SK-N-SH (cell line): ENCODE measurements at regions not wholly inside any gene's neighbourhood (a gene's known extent, or its start where the extent isn't known, plus 50 kb on each side); places are given as distances from the start of the nearest gene placed in this dataset.

Experiments
- CTCF ChIA-PET: fragments of 300-600, 350-600 bp; formaldehyde crosslinking; extraction: SDS; loops from one replicate; lab custom pipeline; 2021; lab: Yijun Ruan, JAX
- POLR2A ChIA-PET: fragments of 350-600 bp; sonication (Branson Sonifier 250); formaldehyde crosslinking; extraction: SDS; loops from one replicate; lab custom pipeline; 2020; ENCODE audit warnings: antibody characterized with exemption, inconsistent platforms; lab: Yijun Ruan, JAX
- DNase-seq: peaks from one replicate; pipeline ENCODE4 v3.0.0; 2012
- H2AFZ ChIP-seq: fragments of 200-600 bp; sonication (generic); 2 replicates; pipeline ENCODE4 v1.8.1; 2016; ENCODE audit warnings: antibody characterized with exemption, mild to moderate bottlenecking, low read depth
- H3F3A ChIP-seq: fragments of 200-600 bp; sonication (generic); replicated peaks from 2 replicates; pipeline ENCODE3; 2016; ENCODE audit warnings: antibody characterized with exemption, mild to moderate bottlenecking; ENCODE audit not compliant: insufficient read depth
- H3K27ac ChIP-seq, 2 experiments: fragments of 200-500 bp in 1 of 2; fragments of 200-600 bp in 1 of 2; sonication (Bioruptor generic) in 1 of 2; sonication (generic), shearing (Covaris generic) in 1 of 2; 2 replicates each; pipeline versions ENCODE4 v1.5.1 to v1.6.1; 2014 to 2016; ENCODE audit warnings: low read depth in 2 of 2, inconsistent platforms in 1 of 2, low read length in 1 of 2, mild to moderate bottlenecking in 1 of 2, mixed read lengths in 1 of 2
- H3K27me3 ChIP-seq: fragments of 200-600 bp; sonication (generic), shearing (Covaris generic); 2 replicates; pipeline ENCODE4 v1.6.1; 2016; ENCODE audit warnings: mixed run types; ENCODE audit not compliant: insufficient read depth
- H3K36me3 ChIP-seq, 2 experiments: fragments of 200-500 bp in 1 of 2; fragments of 200-600 bp in 1 of 2; sonication (Bioruptor generic) in 1 of 2; sonication (generic) in 1 of 2; replicated peaks in 1 of 2; 2 replicates each; pipeline versions ENCODE3 to v1.5.1; 2014 to 2016; ENCODE audit warnings: low read length in 1 of 2, mild to moderate bottlenecking in 1 of 2; ENCODE audit not compliant: insufficient read depth in 2 of 2, control insufficient read depth in 1 of 2
- H3K4me1 ChIP-seq, 2 experiments: fragments of 200-500 bp in 1 of 2; fragments of 200-600 bp in 1 of 2; sonication (Bioruptor generic) in 1 of 2; sonication (generic), shearing (Covaris generic) in 1 of 2; 2 replicates each; pipeline versions ENCODE4 v1.5.1 to v1.6.1; 2014 to 2016; ENCODE audit warnings: low read depth in 1 of 2, low read length in 1 of 2, mixed run types in 1 of 2; ENCODE audit not compliant: insufficient read depth in 2 of 2, control insufficient read depth in 1 of 2
- H3K4me2 ChIP-seq: fragments of 200-600 bp; sonication (generic), shearing (Covaris generic); 2 replicates; pipeline ENCODE4 v1.6.1; 2017; ENCODE audit warnings: mixed run types
- H3K4me3 ChIP-seq, 2 experiments: fragments of 200-500 bp in 1 of 2; fragments of 200-600 bp in 1 of 2; sonication (Bioruptor generic) in 1 of 2; sonication (generic), shearing (Covaris generic) in 1 of 2; 2 replicates each; pipeline versions ENCODE4 v1.5.1 to v1.8.1; 2014 to 2016; ENCODE audit warnings: low read depth in 2 of 2, inconsistent platforms in 1 of 2, low read length in 1 of 2, mild to moderate bottlenecking in 1 of 2, mixed read lengths in 1 of 2, moderate library complexity in 1 of 2
- H3K79me2 ChIP-seq: fragments of 200-600 bp; sonication (generic); 2 replicates; pipeline ENCODE4 v1.8.1; 2017; ENCODE audit warnings: mild to moderate bottlenecking; ENCODE audit not compliant: insufficient read depth
- H3K9ac ChIP-seq: fragments of 200-600 bp; sonication (generic); 2 replicates; pipeline ENCODE4 v1.6.1; 2017; ENCODE audit warnings: mixed run types
- H3K9me2 ChIP-seq: fragments of 200-600 bp; sonication (generic); 2 replicates; pipeline ENCODE4 v1.6.1; 2017; ENCODE audit warnings: mixed run types
- H3K9me3 ChIP-seq: fragments of 200-600 bp; sonication (generic); 2 replicates; pipeline ENCODE4 v1.6.1; 2017; ENCODE audit warnings: mixed run types, mild to moderate bottlenecking, moderate library complexity
- H4K20me1 ChIP-seq: fragments of 200-600 bp; sonication (generic); 2 replicates; pipeline ENCODE4 v1.6.1; 2017; ENCODE audit warnings: mild to moderate bottlenecking, mixed run types; ENCODE audit not compliant: insufficient read depth
- CHD2 ChIP-seq: fragments of 150-350 bp; IDR thresholded peaks from 2 replicates; pipeline ENCODE4 v1.6.1; 2018; ENCODE audit warnings: low read length; ENCODE audit not compliant: partially characterized antibody
- ELF1 ChIP-seq: IDR thresholded peaks from 2 replicates; pipeline ENCODE4 v1.4.0; 2012
- EP300 ChIP-seq, 2 experiments: IDR thresholded peaks; 2 replicates each; pipeline versions ENCODE4 v1.4.0 to v1.6.1; 2012; ENCODE audit warnings: borderline replicate concordance in 1 of 2, low read depth in 1 of 2, low read length in 1 of 2
- FOSL2 ChIP-seq: IDR thresholded peaks from 2 replicates; pipeline ENCODE4 v1.4.0; 2012; ENCODE audit warnings: low read depth, mild to moderate bottlenecking, moderate library complexity, borderline replicate concordance
- FOXJ3 ChIP-seq: sonication (generic); formaldehyde crosslinking; IDR thresholded peaks from 2 replicates; pipeline ENCODE4 v1.5.1; 2020; ENCODE audit warnings: mild to moderate bottlenecking, missing genetic modification reagents
- FOXM1 ChIP-seq: IDR thresholded peaks from 2 replicates; pipeline ENCODE4 v1.4.0; 2012; ENCODE audit warnings: low read depth, mild to moderate bottlenecking
- GABPA ChIP-seq: IDR thresholded peaks from 2 replicates; pipeline ENCODE4 v1.4.0; 2012; ENCODE audit warnings: low read depth, mild to moderate bottlenecking
- GATA2 ChIP-seq: sonication (generic); formaldehyde crosslinking; IDR thresholded peaks from 2 replicates; pipeline ENCODE4 v1.5.0; 2020; ENCODE audit warnings: mild to moderate bottlenecking, missing genetic modification reagents
- JUND ChIP-seq: IDR thresholded peaks from 2 replicates; pipeline ENCODE4 v1.4.0; 2012
- MXI1 ChIP-seq: IDR thresholded peaks from 2 replicates; pipeline ENCODE4 v1.6.1; 2012; ENCODE audit warnings: mild to moderate bottlenecking, low read depth, low read length, improper control_type of control experiment
- NFIC ChIP-seq: IDR thresholded peaks from 2 replicates; pipeline ENCODE4 v1.4.0; 2012; ENCODE audit warnings: borderline replicate concordance
- NRF1 ChIP-seq: IDR thresholded peaks from 2 replicates; pipeline ENCODE4 v1.6.1; 2012; ENCODE audit warnings: low read depth, mild to moderate bottlenecking, low read length
- POLR2AphosphoS5 ChIP-seq: IDR thresholded peaks from 2 replicates; pipeline ENCODE4 v1.6.1; 2012; ENCODE audit warnings: low read depth, low read length
- RAD21 ChIP-seq: IDR thresholded peaks from 2 replicates; pipeline ENCODE4 v1.6.1; 2012; ENCODE audit warnings: mild to moderate bottlenecking, low read length
- RFX5 ChIP-seq: IDR thresholded peaks from 2 replicates; pipeline ENCODE4 v1.6.1; 2012; ENCODE audit warnings: mild to moderate bottlenecking, improper control_type of control experiment, low read length
- SIN3A ChIP-seq: IDR thresholded peaks from 2 replicates; pipeline ENCODE4 v1.6.1; 2012; ENCODE audit warnings: low read depth, mild to moderate bottlenecking, low read length, moderate library complexity, borderline replicate concordance
- SMC3 ChIP-seq: IDR thresholded peaks from 2 replicates; pipeline ENCODE4 v1.6.1; 2012; ENCODE audit warnings: low read depth, low read length, improper control_type of control experiment
- TAF1 ChIP-seq: IDR thresholded peaks from 2 replicates; pipeline ENCODE4 v1.6.1; 2012; ENCODE audit warnings: low read depth, mild to moderate bottlenecking, low read length, moderate library complexity, borderline replicate concordance
- TEAD4 ChIP-seq: IDR thresholded peaks from 2 replicates; pipeline ENCODE4 v1.4.0; 2012; ENCODE audit warnings: mild to moderate bottlenecking, borderline replicate concordance; ENCODE audit not compliant: insufficient read depth
- WGBS: methylation state at CpG from one replicate; pipeline ENCODE4 v1.1.6; 2017; ENCODE audit warnings: low lambda C conversion rate; 5-methylcytosine and 5-hydroxymethylcytosine counted together
- TF ChIP-seq, protein P1 (sequence below): IDR thresholded peaks from 2 replicates; pipeline ENCODE4 v1.4.0; 2012; ENCODE audit warnings: low read depth
- TF ChIP-seq, protein P2 (sequence below): IDR thresholded peaks from 2 replicates; pipeline ENCODE4; 2012
- TF ChIP-seq, protein P3 (sequence below): IDR thresholded peaks from 2 replicates; pipeline ENCODE4 v1.4.0; 2012; ENCODE audit warnings: low read depth, borderline replicate concordance
- TF ChIP-seq, protein P4 (sequence below): fragments of 150-350 bp; IDR thresholded peaks from 2 replicates; pipeline ENCODE4 v1.6.1; 2016; ENCODE audit warnings: mild to moderate bottlenecking, low read depth, low read length
- TF ChIP-seq, protein P5 (sequence below): fragments of 150-350 bp; IDR thresholded peaks from 2 replicates; pipeline ENCODE4 v1.6.1; 2017; ENCODE audit warnings: antibody characterized with exemption, low read length, low read depth, borderline replicate concordance
- TF ChIP-seq, protein P6 (sequence below): IDR thresholded peaks from 2 replicates; pipeline ENCODE4 v1.4.0; 2012; ENCODE audit warnings: low read depth, borderline replicate concordance

DNA sequence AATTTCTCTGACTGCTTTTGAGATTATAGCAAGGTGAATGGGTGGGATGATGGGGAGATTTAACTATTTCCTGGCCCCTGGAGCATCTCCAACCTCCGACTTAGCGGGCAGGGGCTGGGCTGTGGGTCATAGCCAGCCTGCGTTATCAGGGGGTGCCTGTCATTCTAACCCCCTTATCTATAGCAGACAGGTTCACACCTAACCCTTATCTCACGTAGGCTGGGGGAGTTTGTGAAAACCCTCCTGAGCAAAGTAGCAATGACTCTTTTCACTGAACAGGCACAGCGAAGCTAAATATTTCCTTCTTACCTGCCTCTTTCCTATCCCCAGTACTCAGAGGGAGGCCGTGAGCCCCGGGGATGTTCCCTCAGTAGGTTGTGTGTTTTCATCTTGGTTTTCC lies 511.4 kb upstream of the B3GAT1 start (continued):
- TF ChIP-seq NRF1 = no peak
- TF ChIP-seq, protein P1, sequence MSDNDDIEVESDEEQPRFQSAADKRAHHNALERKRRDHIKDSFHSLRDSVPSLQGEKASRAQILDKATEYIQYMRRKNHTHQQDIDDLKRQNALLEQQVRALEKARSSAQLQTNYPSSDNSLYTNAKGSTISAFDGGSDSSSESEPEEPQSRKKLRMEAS = no peak
- TF ChIP-seq FOXM1 = no peak
- no peak for TF ChIP-seq GATA2
- TF ChIP-seq, protein P2, sequence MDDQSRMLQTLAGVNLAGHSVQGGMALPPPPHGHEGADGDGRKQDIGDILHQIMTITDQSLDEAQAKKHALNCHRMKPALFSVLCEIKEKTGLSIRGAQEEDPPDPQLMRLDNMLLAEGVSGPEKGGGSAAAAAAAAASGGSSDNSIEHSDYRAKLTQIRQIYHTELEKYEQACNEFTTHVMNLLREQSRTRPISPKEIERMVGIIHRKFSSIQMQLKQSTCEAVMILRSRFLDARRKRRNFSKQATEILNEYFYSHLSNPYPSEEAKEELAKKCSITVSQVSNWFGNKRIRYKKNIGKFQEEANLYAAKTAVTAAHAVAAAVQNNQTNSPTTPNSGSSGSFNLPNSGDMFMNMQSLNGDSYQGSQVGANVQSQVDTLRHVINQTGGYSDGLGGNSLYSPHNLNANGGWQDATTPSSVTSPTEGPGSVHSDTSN = no peak
- no peak for TF ChIP-seq TAF1
- TF ChIP-seq GABPA = no peak
- no peak for TF ChIP-seq JUND
- no peak for TF ChIP-seq RAD21
- no peak for TF ChIP-seq CHD2
- TF ChIP-seq, protein P3, sequence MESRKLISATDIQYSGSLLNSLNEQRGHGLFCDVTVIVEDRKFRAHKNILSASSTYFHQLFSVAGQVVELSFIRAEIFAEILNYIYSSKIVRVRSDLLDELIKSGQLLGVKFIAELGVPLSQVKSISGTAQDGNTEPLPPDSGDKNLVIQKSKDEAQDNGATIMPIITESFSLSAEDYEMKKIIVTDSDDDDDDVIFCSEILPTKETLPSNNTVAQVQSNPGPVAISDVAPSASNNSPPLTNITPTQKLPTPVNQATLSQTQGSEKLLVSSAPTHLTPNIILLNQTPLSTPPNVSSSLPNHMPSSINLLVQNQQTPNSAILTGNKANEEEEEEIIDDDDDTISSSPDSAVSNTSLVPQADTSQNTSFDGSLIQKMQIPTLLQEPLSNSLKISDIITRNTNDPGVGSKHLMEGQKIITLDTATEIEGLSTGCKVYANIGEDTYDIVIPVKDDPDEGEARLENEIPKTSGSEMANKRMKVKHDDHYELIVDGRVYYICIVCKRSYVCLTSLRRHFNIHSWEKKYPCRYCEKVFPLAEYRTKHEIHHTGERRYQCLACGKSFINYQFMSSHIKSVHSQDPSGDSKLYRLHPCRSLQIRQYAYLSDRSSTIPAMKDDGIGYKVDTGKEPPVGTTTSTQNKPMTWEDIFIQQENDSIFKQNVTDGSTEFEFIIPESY = no peak

DNA sequence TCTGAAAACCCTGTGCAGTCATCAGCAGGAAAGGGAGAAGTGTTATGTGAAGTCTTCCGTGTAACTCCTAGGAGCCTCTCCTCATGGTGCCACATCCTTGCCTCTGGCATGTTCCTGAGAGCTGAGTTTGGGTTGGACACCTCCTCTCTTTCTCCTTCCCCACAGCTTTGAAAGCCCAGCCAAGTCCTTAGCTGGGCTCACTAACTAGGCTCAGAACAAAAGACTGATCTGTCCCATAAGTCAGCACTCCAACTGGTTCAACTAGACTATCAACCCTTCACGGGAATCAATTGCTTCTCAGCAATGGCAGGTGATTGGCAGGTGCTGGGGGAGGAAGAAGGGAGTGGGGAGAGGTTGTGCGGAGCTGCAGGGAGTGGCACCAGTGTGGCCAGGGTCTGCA lies 509.9 kb upstream of the B3GAT1 start:
- Histone ChIP-seq H4K20me1 (no peaks in the 10 kb centered on the region), H3F3A (no peaks in the 10 kb centered on the region), H2AFZ (no peak overlapping the region), H3K27ac (no peak overlapping the region), H3K9me2 (no peaks in the 10 kb centered on the region), H3K79me2 (no peaks in the 10 kb centered on the region), H3K4me2 (no peak overlapping the region), H3K4me3 (no peak overlapping the region), H3K4me1 (no peaks in the 10 kb centered on the region), H3K9ac (no peak overlapping the region), H3K9me3 (no peaks in the 10 kb centered on the region), H3K36me3 (no peaks in the 10 kb centered on the region), H3K27me3 (no peaks in the 10 kb centered on the region)
- no peak for TF ChIP-seq TEAD4
- TF ChIP-seq, protein P4, sequence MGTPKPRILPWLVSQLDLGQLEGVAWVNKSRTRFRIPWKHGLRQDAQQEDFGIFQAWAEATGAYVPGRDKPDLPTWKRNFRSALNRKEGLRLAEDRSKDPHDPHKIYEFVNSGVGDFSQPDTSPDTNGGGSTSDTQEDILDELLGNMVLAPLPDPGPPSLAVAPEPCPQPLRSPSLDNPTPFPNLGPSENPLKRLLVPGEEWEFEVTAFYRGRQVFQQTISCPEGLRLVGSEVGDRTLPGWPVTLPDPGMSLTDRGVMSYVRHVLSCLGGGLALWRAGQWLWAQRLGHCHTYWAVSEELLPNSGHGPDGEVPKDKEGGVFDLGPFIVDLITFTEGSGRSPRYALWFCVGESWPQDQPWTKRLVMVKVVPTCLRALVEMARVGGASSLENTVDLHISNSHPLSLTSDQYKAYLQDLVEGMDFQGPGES = no peak
- TF ChIP-seq FOSL2 = no peak
- TF ChIP-seq RFX5 = no peak
- TF ChIP-seq, protein P5, sequence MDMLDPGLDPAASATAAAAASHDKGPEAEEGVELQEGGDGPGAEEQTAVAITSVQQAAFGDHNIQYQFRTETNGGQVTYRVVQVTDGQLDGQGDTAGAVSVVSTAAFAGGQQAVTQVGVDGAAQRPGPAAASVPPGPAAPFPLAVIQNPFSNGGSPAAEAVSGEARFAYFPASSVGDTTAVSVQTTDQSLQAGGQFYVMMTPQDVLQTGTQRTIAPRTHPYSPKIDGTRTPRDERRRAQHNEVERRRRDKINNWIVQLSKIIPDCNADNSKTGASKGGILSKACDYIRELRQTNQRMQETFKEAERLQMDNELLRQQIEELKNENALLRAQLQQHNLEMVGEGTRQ = no peak
- no peak for TF ChIP-seq SIN3A
- TF ChIP-seq TAF1 = no peak
- TF ChIP-seq SMC3 = no peak
- no peak for TF ChIP-seq FOXM1
- TF ChIP-seq ELF1 = no peak
- no peak for TF ChIP-seq POLR2AphosphoS5
- no peak for TF ChIP-seq MXI1
- TF ChIP-seq JUND = no peak
- TF ChIP-seq, protein P6, sequence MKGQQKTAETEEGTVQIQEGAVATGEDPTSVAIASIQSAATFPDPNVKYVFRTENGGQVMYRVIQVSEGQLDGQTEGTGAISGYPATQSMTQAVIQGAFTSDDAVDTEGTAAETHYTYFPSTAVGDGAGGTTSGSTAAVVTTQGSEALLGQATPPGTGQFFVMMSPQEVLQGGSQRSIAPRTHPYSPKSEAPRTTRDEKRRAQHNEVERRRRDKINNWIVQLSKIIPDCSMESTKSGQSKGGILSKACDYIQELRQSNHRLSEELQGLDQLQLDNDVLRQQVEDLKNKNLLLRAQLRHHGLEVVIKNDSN = no peak
- no peak for TF ChIP-seq FOXJ3 (CRISPR knock-in tag)
- TF ChIP-seq EP300 (IDR thresholded peaks at IDR 0.05; ENCODE audit: borderline replicate concordance in 1 of 2, low read depth in 1 of 2, low read length in 1 of 2) = no peak
- no peak for TF ChIP-seq NFIC
- ChIA-PET POLR2A (no interaction called here), CTCF (interaction anchor here (1.6 to 1.9 kb wide), 2 partner anchors 18 to 54 kb away, joined by 5 read pairs; no protein-coding TSS in a partner anchor)
- no peak for DNase-seq
- 26% methylated on average over 3 of the region's 3 CpGs for WGBS
